ENCODE measurements at regions not wholly inside any gene's neighbourhood (a gene's known extent, or its start where the extent isn't known, plus 50 kb on each side); places are given as distances from the start of the nearest gene placed in this dataset.

GRCh38 chr7:155375337-155376277 lies 77.9 kb downstream of the INSIG1 start:
- ChIA-PET CTCF (ENCODE audit: low intra/inter-chr PET ratio, low total read pairs) (no interaction called here), POLR2A (no interaction called here)
- WGBS (ENCODE audit: low lambda C conversion rate), result 34% methylated on average over 16 of the region's 16 CpGs
- Histone ChIP-seq H3K4me2 (ENCODE audit: low read depth, low read length) (no peak overlapping the region), H3K4me3 (replicated peaks in 1 of 3; ENCODE audit: insufficient read depth in 1 of 3, low read depth in 2 of 3, low read length in 3 of 3) (no peak overlapping the region), H3K9me3 (ENCODE audit: low read length) (no peaks in the 10 kb centered on the region), H4K20me1 (ENCODE audit: insufficient read depth, low read length) (0 out of 2 replicates have a peak, but pooled peaks cover 4% of the 10 kb centered on the region), H3K27ac (ENCODE audit: extremely low read length, insufficient read depth, low read length) (no peak overlapping the region), H3K9ac (ENCODE audit: insufficient read depth, low read depth, low read length) (no peak overlapping the region), H2AFZ (ENCODE audit: low read length) (no peak overlapping the region), H3K79me2 (ENCODE audit: insufficient read depth, low read length) (no peaks in the 10 kb centered on the region), H3K4me1 (ENCODE audit: insufficient read depth, low read length) (peaks cover 5% of the 10 kb centered on the region; the same call in 1 of the 2 replicates), H3K27me3 (ENCODE audit: control insufficient read depth in 1 of 2, insufficient read depth in 2 of 2, low read length in 2 of 2) (peaks cover 9 to 71% of the 10 kb centered on the region in 2 experiments; a peak in 4 of 5 replicates), H3K36me3 (replicated peaks in 1 of 2; ENCODE audit: control insufficient read depth in 1 of 2, insufficient read depth in 2 of 2, low read length in 2 of 2) (no peaks in the 10 kb centered on the region)
- in situ Hi-C loops (cut with HindIII; ENCODE audit: extremely low pct_ligation_motif_present, low pct_unique_long_range_greater_than_20kb), result loop anchor here (25.0 kb wide), 1 partner anchor 387 kb away; no protein-coding TSS in a partner anchor
- no peak for TF ChIP-seq CAMTA2 (CRISPR knock-in tag; IDR thresholded peaks at IDR 0.05; ENCODE audit: borderline replicate concordance)
- no peak for TF ChIP-seq ZNF850 (CRISPR knock-in tag; conservative IDR thresholded peaks at IDR 0.05)
- TF ChIP-seq ZNF101 (CRISPR knock-in tag; IDR thresholded peaks at IDR 0.05; ENCODE audit: borderline replicate concordance, low read depth), result no peak
- no peak for TF ChIP-seq SOX6 (IDR thresholded peaks at IDR 0.05)
- no peak for TF ChIP-seq SOX6 (CRISPR knock-in tag; IDR thresholded peaks at IDR 0.05)
- TF ChIP-seq, protein P1, sequence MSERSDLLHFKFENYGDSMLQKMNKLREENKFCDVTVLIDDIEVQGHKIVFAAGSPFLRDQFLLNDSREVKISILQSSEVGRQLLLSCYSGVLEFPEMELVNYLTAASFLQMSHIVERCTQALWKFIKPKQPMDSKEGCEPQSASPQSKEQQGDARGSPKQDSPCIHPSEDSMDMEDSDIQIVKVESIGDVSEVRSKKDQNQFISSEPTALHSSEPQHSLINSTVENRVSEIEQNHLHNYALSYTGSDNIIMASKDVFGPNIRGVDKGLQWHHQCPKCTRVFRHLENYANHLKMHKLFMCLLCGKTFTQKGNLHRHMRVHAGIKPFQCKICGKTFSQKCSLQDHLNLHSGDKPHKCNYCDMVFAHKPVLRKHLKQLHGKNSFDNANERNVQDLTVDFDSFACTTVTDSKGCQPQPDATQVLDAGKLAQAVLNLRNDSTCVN (CRISPR knock-in tag; IDR thresholded peaks at IDR 0.05; ENCODE audit: borderline replicate concordance), result no peak
- no peak for TF ChIP-seq ZNF777 (CRISPR knock-in tag; IDR thresholded peaks at IDR 0.05)
- no peak for TF ChIP-seq HOXA7 (CRISPR knock-in tag; IDR thresholded peaks at IDR 0.05)
- TF ChIP-seq CBX1 (IDR thresholded peaks at IDR 0.05; ENCODE audit: low read depth), result no peak
- TF ChIP-seq, protein P2, sequence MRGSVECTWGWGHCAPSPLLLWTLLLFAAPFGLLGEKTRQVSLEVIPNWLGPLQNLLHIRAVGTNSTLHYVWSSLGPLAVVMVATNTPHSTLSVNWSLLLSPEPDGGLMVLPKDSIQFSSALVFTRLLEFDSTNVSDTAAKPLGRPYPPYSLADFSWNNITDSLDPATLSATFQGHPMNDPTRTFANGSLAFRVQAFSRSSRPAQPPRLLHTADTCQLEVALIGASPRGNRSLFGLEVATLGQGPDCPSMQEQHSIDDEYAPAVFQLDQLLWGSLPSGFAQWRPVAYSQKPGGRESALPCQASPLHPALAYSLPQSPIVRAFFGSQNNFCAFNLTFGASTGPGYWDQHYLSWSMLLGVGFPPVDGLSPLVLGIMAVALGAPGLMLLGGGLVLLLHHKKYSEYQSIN (CRISPR knock-in tag; IDR thresholded peaks at IDR 0.05; ENCODE audit: borderline replicate concordance), result no peak
- no peak for TF ChIP-seq EP300 (IDR thresholded peaks at IDR 0.05; ENCODE audit: low read depth in 2 of 2, low read length in 2 of 2)
- TF ChIP-seq EP300 (CRISPR knock-in tag; IDR thresholded peaks at IDR 0.05; ENCODE audit: borderline replicate concordance), result no peak
- TF ChIP-seq, protein P3, sequence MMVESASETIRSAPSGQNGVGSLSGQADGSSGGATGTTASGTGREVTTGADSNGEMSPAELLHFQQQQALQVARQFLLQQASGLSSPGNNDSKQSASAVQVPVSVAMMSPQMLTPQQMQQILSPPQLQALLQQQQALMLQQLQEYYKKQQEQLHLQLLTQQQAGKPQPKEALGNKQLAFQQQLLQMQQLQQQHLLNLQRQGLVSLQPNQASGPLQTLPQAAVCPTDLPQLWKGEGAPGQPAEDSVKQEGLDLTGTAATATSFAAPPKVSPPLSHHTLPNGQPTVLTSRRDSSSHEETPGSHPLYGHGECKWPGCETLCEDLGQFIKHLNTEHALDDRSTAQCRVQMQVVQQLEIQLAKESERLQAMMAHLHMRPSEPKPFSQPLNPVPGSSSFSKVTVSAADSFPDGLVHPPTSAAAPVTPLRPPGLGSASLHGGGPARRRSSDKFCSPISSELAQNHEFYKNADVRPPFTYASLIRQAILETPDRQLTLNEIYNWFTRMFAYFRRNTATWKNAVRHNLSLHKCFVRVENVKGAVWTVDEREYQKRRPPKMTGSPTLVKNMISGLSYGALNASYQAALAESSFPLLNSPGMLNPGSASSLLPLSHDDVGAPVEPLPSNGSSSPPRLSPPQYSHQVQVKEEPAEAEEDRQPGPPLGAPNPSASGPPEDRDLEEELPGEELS (CRISPR knock-in tag; IDR thresholded peaks at IDR 0.05), result no peak
- no peak for TF ChIP-seq TBX2 (CRISPR knock-in tag; IDR thresholded peaks at IDR 0.05; ENCODE audit: borderline replicate concordance)
- no peak for TF ChIP-seq SETDB1 (CRISPR knock-in tag; IDR thresholded peaks at IDR 0.05; ENCODE audit: borderline replicate concordance)
- no peak for FAIRE-seq
- ATAC-seq, result no peak
- DNase-seq (ENCODE audit: low spot score), result no peak
- BruUV-seq (replicated peaks), result no TSS peak
- intact Hi-C loops (cut with micrococcal nuclease; ENCODE audit: unreplicated experiment), result no loop called here
